Uterus (tissue), 3 donors: ENCODE measurements at regions not wholly inside any gene's neighbourhood (a gene's known extent, or its start where the extent isn't known, plus 50 kb on each side); places are given as distances from the start of the nearest gene placed in this dataset.
A peak's percentile ranks its signal among the peaks of the same experiment; 100 is the strongest.

ENCODE experiments used
- DNase-seq, 2 donors: peaks; one replicate each; pipeline ENCODE4 v3.0.0-alpha.2; 2019 to 2020
- H3K27ac ChIP-seq, 2 donors: fragments of 200-600 bp; sonication (generic); 1 replicate in 1 of 2; 2 replicates in 1 of 2; pipeline ENCODE4 v1.5.1; 2016 to 2018
- H3K27me3 ChIP-seq, 2 donors: fragments of 200-600 bp; sonication (generic); one replicate each; pipeline ENCODE4 v1.5.1; 2018 to 2019; ENCODE audit warnings: control low read depth in 1 of 2
- H3K36me3 ChIP-seq, 2 donors: fragments of 200-600 bp; sonication (generic); one replicate each; pipeline ENCODE4 v1.5.1; 2019; ENCODE audit warnings: control low read depth in 1 of 2
- H3K4me1 ChIP-seq, 2 donors: fragments of 200-600 bp; sonication (generic); one replicate each; pipeline ENCODE4 v1.5.1; 2018 to 2019; ENCODE audit warnings: control low read depth in 1 of 2
- H3K4me3 ChIP-seq, 2 donors: fragments of 200-600 bp; sonication (generic); 1 replicate in 1 of 2; 2 replicates in 1 of 2; pipeline ENCODE4 v1.5.1; 2018 to 2019; ENCODE audit warnings: mild to moderate bottlenecking in 1 of 2
- H3K9me3 ChIP-seq, 2 donors: fragments of 200-600 bp; sonication (generic); one replicate each; pipeline ENCODE4 v1.5.1; 2019; ENCODE audit warnings: control low read depth in 1 of 2
- POLR2A ChIP-seq, 2 donors: fragments of 450-650 bp; IDR thresholded peaks; one replicate each; pipeline ENCODE4 v1.6.1; 2016; ENCODE audit warnings: antibody characterized with exemption in 2 of 2, mild to moderate bottlenecking in 1 of 2, moderate library complexity in 1 of 2
- intact Hi-C: fragments of 100-400 bp; cut with DNase I; formaldehyde crosslinking; loops from one replicate; pipeline ENCODE4 v1.15.1; 2023; ENCODE audit warnings: low total_unique reads
- TF ChIP-seq, protein P1 (sequence below), 4 experiments: fragments of 200-600 bp in 2 of 4; fragments of 450-650 bp in 2 of 4; sonication (generic) in 2 of 4; IDR thresholded peaks; one replicate each; pipeline ENCODE4 v1.5.1; 2016 to 2019; ENCODE audit warnings: antibody characterized with exemption in 4 of 4, mild to moderate bottlenecking in 2 of 4, moderate library complexity in 1 of 4
- donor health status: DM: yes; HTN: yes; CAD: no.

DNA sequence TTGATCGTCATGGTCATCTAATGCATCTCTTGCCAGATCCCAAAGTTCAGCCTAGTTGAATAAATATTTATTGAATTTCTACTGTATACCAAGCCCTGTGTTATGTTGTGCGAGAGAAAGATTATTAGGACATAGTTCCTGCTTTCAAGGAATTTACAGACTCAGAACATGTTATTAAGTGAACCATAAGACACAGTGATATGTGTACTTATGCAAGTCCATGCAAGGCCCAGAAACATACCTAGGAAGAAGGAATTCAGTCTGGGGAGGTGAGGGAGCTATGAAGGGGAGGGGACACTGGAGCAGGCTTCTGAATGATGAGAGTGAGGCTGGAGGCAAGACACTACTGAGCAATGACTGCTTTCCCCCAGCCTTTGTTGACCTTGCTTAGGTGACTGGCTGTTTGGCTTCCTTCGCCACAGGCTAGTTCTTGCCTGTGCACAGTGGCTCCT is 81.4 kb downstream of the ACAA2 start:
- no peaks in the 10 kb centered on the region for H3K4me1 ChIP-seq
- intact Hi-C loops, result no loop called here
- no peaks in the 10 kb centered on the region for H3K27me3 ChIP-seq
- no peak for TF ChIP-seq POLR2A (IDR thresholded peaks at IDR 0.05)
- TF ChIP-seq, protein P1, sequence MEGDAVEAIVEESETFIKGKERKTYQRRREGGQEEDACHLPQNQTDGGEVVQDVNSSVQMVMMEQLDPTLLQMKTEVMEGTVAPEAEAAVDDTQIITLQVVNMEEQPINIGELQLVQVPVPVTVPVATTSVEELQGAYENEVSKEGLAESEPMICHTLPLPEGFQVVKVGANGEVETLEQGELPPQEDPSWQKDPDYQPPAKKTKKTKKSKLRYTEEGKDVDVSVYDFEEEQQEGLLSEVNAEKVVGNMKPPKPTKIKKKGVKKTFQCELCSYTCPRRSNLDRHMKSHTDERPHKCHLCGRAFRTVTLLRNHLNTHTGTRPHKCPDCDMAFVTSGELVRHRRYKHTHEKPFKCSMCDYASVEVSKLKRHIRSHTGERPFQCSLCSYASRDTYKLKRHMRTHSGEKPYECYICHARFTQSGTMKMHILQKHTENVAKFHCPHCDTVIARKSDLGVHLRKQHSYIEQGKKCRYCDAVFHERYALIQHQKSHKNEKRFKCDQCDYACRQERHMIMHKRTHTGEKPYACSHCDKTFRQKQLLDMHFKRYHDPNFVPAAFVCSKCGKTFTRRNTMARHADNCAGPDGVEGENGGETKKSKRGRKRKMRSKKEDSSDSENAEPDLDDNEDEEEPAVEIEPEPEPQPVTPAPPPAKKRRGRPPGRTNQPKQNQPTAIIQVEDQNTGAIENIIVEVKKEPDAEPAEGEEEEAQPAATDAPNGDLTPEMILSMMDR (IDR thresholded peaks at IDR 0.05), result no peak
- no peaks in the 10 kb centered on the region for H3K36me3 ChIP-seq
- H3K4me3 ChIP-seq, result no peak overlapping the region
- no peak overlapping the region for H3K27ac ChIP-seq
- DNase-seq, result no peak
- H3K9me3 ChIP-seq, result no peaks in the 10 kb centered on the region

DNA sequence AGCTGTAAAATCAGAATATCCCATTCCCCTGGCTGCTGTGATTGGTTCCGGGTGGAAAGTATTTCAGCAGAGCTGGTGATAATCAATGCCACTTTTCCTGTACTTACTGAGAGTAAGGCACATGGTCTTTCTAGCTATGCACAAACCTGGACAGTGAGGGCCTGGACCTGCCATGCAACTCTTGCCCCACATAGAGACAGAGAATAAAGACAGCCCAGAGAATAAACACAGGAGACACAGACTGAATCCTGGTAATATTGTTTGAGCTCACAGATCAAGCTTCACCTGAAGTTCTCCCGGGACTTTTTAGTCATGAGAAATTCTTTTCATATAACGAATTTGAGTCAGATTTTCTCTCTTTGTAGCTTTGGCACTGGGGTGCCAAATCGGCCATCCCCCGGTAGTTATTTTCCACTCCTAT is 81.9 kb downstream of the ACAA2 start:
- no peaks in the 10 kb centered on the region for H3K9me3 ChIP-seq
- no peak overlapping the region for H3K27ac ChIP-seq
- H3K36me3 ChIP-seq, result no peaks in the 10 kb centered on the region
- no peak for TF ChIP-seq POLR2A (IDR thresholded peaks at IDR 0.05)
- TF ChIP-seq, protein P1 (IDR thresholded peaks at IDR 0.05), result no peak
- no peak for DNase-seq
- no peaks in the 10 kb centered on the region for H3K27me3 ChIP-seq
- intact Hi-C loops, result no loop called here
- H3K4me3 ChIP-seq, result no peak overlapping the region
- H3K4me1 ChIP-seq, result no peaks in the 10 kb centered on the region

DNA sequence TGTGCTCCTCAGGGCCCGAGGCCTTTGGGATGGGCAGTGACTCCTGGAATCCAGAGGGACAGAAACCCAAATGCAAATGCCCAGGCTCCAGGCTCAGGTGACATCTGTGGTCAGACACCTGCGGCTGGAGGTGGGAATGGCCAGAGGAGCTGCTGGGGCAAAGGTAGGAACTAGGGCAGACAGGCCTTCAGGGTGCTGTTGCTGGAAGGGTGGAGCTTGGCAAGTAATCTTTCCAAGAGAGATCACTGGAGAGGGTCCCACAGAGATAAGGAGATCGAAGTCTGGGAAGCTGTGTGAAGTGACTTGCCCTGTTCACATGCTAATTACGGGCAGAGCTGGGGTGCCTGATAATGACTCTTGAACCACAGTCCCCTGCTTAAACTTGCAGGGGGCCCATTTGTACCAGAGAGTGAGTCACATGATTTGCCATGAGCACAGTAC is 82.4 kb downstream of the ACAA2 start:
- Histone ChIP-seq H3K9me3 (no peaks in the 10 kb centered on the region), H3K36me3 (no peaks in the 10 kb centered on the region), H3K27me3 (no peaks in the 10 kb centered on the region), H3K4me3 (no peak overlapping the region), H3K27ac (no peak overlapping the region), H3K4me1 (no peaks in the 10 kb centered on the region)
- TF ChIP-seq POLR2A (IDR thresholded peaks at IDR 0.05), result no peak
- TF ChIP-seq, protein P1 (IDR thresholded peaks at IDR 0.05), result no peak
- intact Hi-C loops, result no loop called here
- DNase-seq, result no peak

DNA sequence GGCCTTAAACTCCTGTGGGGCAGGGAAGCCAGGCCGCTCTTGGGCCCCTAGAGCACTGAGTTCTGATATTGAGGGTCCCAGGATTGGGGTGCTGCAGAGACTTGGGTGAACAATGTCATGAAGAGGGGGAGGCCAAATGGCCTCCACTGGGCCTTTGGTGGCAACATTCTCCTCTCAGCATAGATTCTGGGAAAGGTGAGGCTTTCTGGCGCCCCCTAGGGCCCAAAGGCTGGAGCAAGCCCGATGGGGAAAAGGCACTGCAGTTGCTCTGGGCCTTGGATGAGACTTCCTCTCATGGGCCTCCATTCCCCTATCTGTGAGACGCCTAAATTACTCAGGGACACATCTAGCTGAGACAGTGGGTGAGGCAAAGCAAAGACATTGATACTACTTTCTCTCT is 84.8 kb downstream of the ACAA2 start:
- no peak for DNase-seq
- H3K36me3 ChIP-seq, result no peaks in the 10 kb centered on the region
- H3K4me3 ChIP-seq, result no peak overlapping the region
- no peaks in the 10 kb centered on the region for H3K4me1 ChIP-seq
- H3K27ac ChIP-seq, result no peak overlapping the region
- intact Hi-C loops, result no loop called here
- TF ChIP-seq, protein P1 (IDR thresholded peaks at IDR 0.05), result peak in 1 of 4 experiments; percentile 5
- TF ChIP-seq POLR2A (IDR thresholded peaks at IDR 0.05), result no peak
- H3K27me3 ChIP-seq, result no peaks in the 10 kb centered on the region
- no peaks in the 10 kb centered on the region for H3K9me3 ChIP-seq

DNA sequence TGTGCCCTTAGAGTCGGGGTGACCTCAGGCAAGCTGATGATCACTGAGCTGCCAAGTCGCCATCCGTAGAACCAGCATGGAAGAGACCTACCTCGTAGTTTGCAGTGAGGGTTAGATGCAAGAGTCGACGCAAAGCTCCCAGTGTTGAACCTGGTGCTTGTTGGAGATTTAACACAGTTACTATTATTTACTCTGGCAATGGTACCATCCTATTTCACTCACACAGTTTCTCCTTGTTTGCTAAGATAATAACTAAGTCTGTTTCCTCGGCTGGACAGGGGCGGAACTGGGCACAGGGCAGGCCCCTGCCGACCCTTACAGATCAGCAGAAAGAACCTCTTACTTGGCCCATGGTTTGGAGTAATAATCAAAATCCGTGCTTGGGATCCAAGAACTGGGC is 85.5 kb downstream of the ACAA2 start:
- H3K9me3 ChIP-seq, result no peaks in the 10 kb centered on the region
- no peak for DNase-seq
- H3K4me1 ChIP-seq, result no peaks in the 10 kb centered on the region
- intact Hi-C loops, result no loop called here
- no peaks in the 10 kb centered on the region for H3K36me3 ChIP-seq
- H3K4me3 ChIP-seq, result no peak overlapping the region
- no peaks in the 10 kb centered on the region for H3K27me3 ChIP-seq
- H3K27ac ChIP-seq, result no peak overlapping the region
- TF ChIP-seq, protein P1 (IDR thresholded peaks at IDR 0.05), result no peak
- TF ChIP-seq POLR2A (IDR thresholded peaks at IDR 0.05), result no peak
